Fibroblast of mammary gland (primary cell): ENCODE measurements at regions not wholly inside any gene's neighbourhood (a gene's known extent, or its start where the extent isn't known, plus 50 kb on each side); places are given as distances from the start of the nearest gene placed in this dataset.
A peak's percentile ranks its signal among the peaks of the same experiment; 100 is the strongest.

Experiments
- DNase-seq: peaks from one replicate; pipeline ENCODE4 v3.0.0-alpha.2; 2010; ENCODE audit warnings: low read depth
- H3K4me3 ChIP-seq: 2 replicates; pipeline ENCODE4 v1.5.1; 2011; ENCODE audit warnings: low read depth, mild to moderate bottlenecking, low read length, moderate library complexity; ENCODE audit not compliant: control insufficient read depth
- CTCF ChIP-seq: conservative IDR thresholded peaks from 2 replicates; pipeline ENCODE4 v1.5.1; 2011; ENCODE audit warnings: low read depth, low read length, inconsistent platforms; ENCODE audit not compliant: control insufficient read depth, insufficient read depth

- no peak for TF ChIP-seq CTCF
- H3K4me3 ChIP-seq = no peak overlapping the region
These were observed 50.8 kb upstream of the MAX start for GRCh38 chr14:65153101-65153500.

DNA sequence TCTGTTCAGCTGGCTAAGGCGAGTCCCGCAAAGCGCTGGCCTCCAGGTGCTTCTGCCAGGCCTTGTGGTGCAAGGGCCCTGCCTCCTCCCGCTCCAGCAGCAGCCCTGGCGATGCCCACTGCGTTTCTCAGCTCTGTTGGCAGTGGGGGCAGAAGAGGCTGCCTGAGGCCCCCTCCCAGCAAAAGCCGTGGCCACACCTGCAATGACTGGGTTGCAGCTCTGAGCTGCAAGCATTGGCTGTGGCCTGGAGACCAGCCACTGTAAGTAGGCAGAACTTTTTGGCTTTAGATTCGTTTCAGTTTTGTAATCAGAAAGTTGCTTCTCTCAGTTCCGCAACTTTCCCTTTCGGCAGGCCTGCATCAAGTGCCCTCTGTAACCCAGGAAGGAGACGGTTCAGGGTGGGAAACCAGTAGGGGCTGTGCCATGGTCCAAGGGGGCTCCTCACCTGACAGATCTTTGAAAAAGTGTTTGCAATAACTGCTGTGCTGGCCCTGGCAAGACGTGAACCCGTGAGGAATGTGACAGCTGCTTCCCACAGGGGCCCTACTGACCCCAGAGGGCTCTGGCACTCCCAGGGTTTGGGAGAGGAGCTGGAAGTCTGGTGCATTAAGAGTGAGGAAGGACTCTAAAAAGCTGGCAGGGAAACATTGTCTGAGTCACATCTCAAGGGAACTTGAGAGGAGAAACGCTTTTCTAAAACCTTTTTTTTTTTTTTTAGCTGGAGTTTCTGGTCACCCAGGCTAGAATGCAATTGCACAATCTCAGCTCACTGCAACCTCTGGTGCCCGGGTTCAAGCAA is 54.5 kb upstream of the MAX start:
- no peak for TF ChIP-seq CTCF

More at GRCh38 chr14:65153101-65153500, 50.8 kb upstream of the MAX start:
- no peak for DNase-seq

GRCh38 chr14:65159281-65160062 is 57.2 kb upstream of the MAX start:
- H3K4me3 ChIP-seq = no peak overlapping the region
- TF ChIP-seq CTCF = no peak
- no peak for DNase-seq

More for the DNA sequence above, 54.5 kb upstream of the MAX start:
- peak; percentile 96 for DNase-seq
- H3K4me3 ChIP-seq = no peak overlapping the region

GRCh38 chr14:65160091-65160490 is 57.8 kb upstream of the MAX start:
- no peak for DNase-seq
- H3K4me3 ChIP-seq = no peak overlapping the region
- no peak for TF ChIP-seq CTCF

DNA sequence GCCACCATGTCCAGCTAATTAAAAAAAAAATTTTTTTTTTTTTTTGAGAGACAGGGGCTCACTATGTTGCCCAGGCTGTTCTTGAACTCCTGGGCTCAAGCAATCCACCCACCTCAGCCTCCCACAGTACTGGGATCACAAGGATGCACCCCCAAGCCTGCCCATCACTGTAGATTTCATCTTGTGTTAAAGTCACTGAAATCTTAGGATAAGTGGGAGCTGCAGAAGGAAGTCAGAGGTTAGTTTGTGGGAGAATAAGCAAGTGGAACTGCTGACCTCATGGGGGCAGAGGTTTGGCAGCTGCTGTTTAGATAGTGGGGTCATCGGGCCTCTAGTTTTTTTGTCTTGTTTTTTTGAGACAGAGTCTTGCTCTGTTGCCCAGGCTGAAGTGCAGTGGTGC is 59.7 kb upstream of the MAX start:
- no peak for TF ChIP-seq CTCF
- DNase-seq = no peak

GRCh38 chr14:65164068-65164824 is 61.9 kb upstream of the MAX start:
- H3K4me3 ChIP-seq = no peak overlapping the region
- TF ChIP-seq CTCF = peak; percentile 60
- DNase-seq = peak; percentile 65

More for the DNA sequence above, 59.7 kb upstream of the MAX start:
- H3K4me3 ChIP-seq = no peak overlapping the region
